GM21390 (cell line): ENCODE measurements at regions not wholly inside any gene's neighbourhood (a gene's known extent, or its start where the extent isn't known, plus 50 kb on each side); places are given as distances from the start of the nearest gene placed in this dataset.
"Not testable (repeated sequence)": the region's sequence is repeated elsewhere in the genome, so short reads cannot be mapped to it uniquely, and the experiment has no call there.

Experiments
- ATAC-seq: cut with Tn5 transposase; IDR thresholded peaks from one replicate; pipeline ENCODE4 v1.9.1; 2021; ENCODE audit not compliant: unreplicated experiment

GRCh38 chr13:104967376-104967775, 1568.1 kb downstream of the EFNB2 start:
- no peak for ATAC-seq

DNA sequence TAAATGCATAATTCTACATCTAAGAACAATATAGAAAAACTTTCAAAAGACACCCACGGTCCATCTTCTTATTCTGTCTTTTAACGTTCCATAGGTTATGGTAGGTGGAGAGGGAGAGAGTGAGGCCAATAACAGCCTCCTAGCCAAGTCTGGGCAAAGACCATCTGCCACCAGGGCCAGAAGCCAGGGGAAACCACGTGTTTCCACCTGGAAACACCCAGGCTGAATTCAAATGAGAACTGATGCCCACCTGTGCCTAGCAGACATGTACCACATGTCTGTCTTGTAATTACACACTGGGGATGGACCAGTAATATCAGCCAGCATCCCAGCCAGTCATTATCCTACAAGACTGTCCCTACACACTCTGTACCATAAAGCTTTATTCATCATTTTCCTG, 1573.1 kb downstream of the EFNB2 start:
- no peak for ATAC-seq

GRCh38 chr13:104961246-104961645, 1574.2 kb downstream of the EFNB2 start:
- ATAC-seq, result no peak

- ATAC-seq, result no peak
Measured at GRCh38 chr13:104954210-104954609, 1581.3 kb downstream of the EFNB2 start.

DNA sequence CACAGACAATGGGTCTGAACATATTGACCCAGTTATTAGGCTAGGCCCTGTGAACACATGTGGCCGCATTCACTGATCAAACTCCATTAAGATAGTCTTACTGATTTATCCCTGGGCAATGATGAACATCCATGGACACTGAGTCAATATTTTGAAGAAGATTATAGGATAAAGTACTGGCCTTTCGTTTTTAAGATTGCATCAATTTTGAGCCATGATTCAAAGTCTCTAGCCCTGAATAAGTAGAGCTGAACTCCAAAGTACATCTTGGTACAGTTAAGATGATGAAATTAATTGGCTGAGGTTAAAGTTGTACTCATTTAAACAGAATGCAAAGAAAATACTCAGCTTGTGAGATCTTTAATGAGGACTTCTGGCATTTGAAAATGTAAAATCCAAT, 1581.9 kb downstream of the EFNB2 start:
- no peak for ATAC-seq

DNA sequence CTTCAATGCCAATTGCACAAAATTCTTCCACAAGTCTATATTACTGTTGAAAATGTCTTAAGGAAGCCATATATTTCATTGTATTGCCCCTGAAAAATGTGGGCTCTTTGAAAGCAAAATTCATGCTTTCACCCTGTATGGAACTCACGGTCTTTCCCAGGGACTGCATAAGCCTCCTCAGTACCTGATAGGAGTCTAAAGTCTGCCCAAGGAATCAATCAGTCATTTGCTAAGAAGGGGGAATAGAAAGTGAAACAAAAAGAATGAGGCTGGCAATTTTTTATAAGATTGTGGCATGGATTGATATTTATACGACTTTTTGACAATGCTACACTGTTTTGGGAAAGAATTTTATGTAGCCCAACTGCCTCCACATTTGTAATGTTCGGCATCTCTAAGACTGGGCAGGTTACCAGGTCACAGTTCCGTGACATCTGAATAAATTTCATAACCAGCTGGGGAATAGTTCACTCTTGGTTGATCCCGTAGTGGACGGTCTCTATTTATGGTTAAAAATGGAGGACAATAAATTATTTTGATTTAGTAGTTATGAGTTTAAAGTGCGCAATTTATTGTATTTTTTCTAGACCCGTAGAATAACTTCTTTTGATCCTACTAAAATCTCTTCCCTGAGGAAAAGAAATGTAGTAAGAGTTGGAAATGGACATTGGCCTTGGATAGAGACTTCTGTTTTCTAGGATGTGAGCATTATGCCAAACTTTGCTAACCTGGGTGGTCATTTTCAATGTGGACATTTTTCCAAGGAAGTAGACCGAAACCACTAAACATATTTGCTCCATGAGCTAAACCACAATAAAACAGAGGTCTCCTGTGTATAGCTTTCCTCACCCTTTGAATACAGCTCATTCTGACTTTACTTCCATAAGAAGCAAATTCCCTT, 1585.4 kb downstream of the EFNB2 start:
- no peak for ATAC-seq

DNA sequence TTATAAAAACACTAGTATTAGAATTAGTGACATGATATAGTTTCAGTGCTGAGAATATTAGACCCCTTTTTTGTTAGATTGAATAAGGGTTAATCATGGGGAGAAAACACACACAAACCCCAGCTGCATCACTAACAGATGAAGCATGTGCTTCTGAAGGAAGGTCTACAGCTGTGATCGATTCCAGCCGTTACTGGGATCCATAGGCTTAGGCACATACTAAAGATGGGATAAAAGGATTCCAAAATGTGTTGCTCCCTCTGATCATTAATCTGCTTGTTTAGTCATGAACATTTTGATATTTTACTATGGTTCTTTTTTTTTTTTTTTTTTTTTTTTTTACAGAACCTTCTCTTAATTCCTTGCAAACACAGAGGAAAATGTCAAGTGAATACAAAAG, 1591.3 kb downstream of the EFNB2 start:
- no peak for ATAC-seq

DNA sequence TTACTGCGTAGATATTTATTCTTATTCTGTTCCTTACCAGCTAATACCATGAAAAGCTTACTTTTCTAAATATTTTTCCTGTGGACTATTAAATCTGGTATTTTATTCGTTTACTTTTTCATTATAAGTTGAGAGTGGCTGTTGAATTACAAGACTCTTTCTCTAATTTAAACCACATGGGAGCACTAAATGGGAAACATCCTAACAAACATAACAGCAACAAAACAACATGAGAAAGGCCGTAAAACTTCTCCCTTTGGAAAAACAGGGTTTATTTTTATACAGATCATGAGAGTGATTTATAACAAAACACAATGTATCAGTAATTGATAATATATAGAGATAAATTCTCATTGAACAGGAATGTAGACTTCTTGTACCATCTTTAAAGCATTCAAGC, 1592.1 kb downstream of the EFNB2 start:
- ATAC-seq, result no peak

- no peak for ATAC-seq
Measured at GRCh38 chr13:104937881-104938280, 1597.6 kb downstream of the EFNB2 start.

DNA sequence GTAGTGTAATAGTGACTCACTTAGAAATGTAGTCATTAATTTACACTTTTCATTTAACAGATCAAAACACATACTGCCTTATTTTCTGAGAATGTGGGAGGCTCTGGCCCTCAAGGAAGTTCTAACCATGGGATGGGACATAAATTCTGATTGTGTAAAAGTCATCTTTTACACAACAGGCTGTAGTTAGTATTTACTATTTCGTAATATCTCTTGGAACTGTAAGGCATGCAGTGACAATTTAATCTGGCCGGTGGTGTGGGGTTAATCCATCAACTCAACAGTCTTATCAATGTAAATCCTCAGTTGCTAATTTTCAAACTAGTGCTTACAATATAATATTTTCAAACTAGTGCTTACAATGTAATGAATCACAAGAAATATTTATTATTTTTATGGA, 1599.2 kb downstream of the EFNB2 start:
- ATAC-seq, result no peak

GRCh38 chr13:104920513-104920912, 1614.9 kb downstream of the EFNB2 start:
- not testable (repeated sequence) for ATAC-seq

GRCh38 chr13:104920091-104920490, 1615.4 kb downstream of the EFNB2 start:
- ATAC-seq, result no peak

GRCh38 chr13:104900191-104900817, 1635.2 kb downstream of the EFNB2 start:
- ATAC-seq, result no peak

- no peak for ATAC-seq
Measured at GRCh38 chr13:104898484-104898883, 1637.0 kb downstream of the EFNB2 start.

DNA sequence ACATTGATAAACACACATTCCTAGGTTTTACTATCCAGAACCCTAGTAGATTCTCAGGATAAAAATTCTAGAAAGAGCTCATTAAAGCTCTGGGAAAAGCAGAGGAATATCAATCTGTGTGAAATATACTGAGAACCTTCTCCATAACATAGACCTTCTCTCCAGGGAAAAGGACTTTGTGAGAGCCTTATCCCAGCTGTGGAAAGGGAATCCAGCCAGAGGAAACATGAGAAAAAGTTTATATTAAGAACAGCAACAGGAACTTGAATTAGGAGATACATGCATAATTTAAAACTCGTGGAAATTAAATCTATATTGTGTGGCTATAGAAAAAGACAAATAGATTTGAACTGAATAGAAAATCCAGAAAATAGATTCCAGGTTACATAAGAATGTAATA, 1639.9 kb downstream of the EFNB2 start:
- no peak for ATAC-seq

- ATAC-seq, result no peak
Measured at GRCh38 chr13:104875038-104875754, 1660.3 kb downstream of the EFNB2 start.

GRCh38 chr13:104872153-104872552, 1663.3 kb downstream of the EFNB2 start:
- no peak for ATAC-seq

GRCh38 chr13:104871456-104871855, 1664.0 kb downstream of the EFNB2 start:
- ATAC-seq, result no peak

GRCh38 chr13:104869501-104869900, 1666.0 kb downstream of the EFNB2 start:
- no peak for ATAC-seq

DNA sequence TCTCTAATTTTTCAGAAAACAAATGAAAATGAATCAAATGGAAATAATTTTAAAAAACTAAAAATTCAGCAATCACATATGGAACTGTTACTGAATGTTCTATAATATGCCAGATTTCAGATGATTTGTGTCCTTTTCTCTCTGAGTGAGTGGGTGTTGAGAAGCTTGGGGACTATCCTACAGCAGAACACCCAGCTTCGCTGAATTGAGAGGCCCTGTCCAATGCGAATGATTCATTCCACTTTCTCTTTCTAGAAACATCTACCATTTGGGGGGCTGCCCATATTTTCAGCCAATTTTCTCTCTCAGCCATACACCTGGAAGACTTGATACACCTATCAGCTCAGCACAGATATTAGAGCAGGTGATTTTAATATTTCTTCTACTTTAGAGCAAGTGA, 1666.7 kb downstream of the EFNB2 start:
- ATAC-seq, result no peak

DNA sequence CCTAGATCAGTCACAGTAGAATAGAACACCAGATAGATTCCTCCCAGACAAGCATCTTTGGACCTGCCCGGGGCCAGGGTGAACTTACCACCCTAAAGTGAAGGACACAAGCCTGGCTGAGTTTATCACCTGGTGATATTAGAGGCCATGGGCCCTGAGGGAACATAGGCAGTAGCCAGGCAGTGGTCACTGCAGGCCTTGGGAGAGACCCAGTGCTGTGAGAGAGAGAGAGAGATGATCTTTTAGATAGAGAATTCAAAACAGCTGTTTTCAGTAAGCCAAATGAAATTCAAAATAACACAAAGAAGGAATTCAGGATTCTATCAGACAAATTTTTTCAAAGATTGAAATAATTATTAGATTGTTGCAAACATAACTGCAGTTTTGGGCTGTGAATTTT, 1679.9 kb downstream of the EFNB2 start:
- ATAC-seq, result no peak

DNA sequence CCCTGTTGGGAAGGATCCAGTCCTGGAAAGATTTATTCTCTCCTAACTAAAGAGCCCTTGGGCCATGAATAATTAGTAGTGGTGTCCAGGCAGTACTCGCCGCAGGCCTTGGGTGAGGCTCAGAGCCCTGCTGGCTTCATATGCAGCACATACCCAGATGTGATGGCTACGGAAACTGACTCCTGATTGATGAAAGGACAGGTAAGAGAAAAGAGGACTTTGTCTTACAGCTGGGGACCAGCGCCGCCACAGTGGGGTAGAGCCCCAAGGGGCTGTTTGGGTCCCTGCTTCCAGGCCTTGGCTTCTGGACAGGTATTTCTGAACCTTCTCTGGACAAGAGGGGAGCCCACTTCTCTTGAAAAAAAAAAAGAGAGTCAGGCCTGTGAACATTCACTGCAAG, 1680.8 kb downstream of the EFNB2 start:
- ATAC-seq, result no peak
